HG02571 (cell line): ENCODE measurements at regions not wholly inside any gene's neighbourhood (a gene's known extent, or its start where the extent isn't known, plus 50 kb on each side); places are given as distances from the start of the nearest gene placed in this dataset.

ENCODE experiments used
- ATAC-seq: cut with Tn5 transposase; IDR thresholded peaks from one replicate; pipeline ENCODE4 v1.9.1; 2021; ENCODE audit warnings: mild to moderate bottlenecking, moderate library complexity; ENCODE audit not compliant: unreplicated experiment

GRCh38 chr12:42812871-42813270 lies 223.3 kb upstream of the PRICKLE1 start:
- no peak for ATAC-seq

DNA sequence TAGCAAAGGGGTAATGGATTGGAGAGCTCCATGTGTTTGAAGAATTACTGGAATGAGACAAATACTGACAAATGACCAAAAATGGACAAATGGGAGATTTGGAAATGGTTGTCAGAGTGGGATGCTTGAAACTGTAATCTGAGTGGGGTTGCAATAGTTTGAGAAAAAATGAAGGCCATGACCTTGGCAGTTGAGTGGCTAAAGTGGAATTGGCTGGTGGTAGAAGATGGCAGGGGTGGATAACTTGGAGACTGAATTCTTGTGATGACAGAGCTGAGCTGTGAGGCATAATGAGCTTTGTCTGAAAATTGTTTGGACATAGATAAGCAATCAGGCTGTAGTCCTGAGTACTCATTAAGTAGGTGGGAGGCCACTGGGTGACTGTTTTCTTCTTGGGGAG lies 222.5 kb upstream of the PRICKLE1 start:
- ATAC-seq: no peak

GRCh38 chr12:42810006-42810405 lies 220.5 kb upstream of the PRICKLE1 start:
- ATAC-seq: no peak

DNA sequence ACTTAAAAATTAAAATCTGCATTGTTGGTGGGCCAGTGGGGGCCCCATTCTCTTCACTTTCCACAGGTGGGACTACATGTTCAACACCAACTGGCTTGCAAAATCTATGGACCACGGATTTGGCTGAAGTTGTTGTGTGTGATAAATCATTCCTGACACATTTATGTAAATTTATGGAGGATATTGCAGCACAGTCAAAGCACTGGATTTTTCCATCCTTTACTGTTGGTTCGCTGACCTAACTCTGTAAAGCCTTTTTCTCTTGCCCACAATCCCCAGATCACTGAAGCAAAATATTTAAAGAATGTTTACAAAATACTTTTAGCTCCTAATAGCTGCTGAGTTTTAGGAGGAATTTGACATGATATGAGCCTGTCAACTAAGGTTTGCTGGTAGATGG lies 219.7 kb upstream of the PRICKLE1 start:
- ATAC-seq: no peak

GRCh38 chr12:42807766-42808165 lies 218.2 kb upstream of the PRICKLE1 start:
- ATAC-seq: no peak

- ATAC-seq: no peak
These were observed 217.7 kb upstream of the PRICKLE1 start for GRCh38 chr12:42807251-42807650.

GRCh38 chr12:42804928-42805327 lies 215.4 kb upstream of the PRICKLE1 start:
- no peak for ATAC-seq

GRCh38 chr12:42802785-42803189 lies 213.2 kb upstream of the PRICKLE1 start:
- ATAC-seq: no peak

DNA sequence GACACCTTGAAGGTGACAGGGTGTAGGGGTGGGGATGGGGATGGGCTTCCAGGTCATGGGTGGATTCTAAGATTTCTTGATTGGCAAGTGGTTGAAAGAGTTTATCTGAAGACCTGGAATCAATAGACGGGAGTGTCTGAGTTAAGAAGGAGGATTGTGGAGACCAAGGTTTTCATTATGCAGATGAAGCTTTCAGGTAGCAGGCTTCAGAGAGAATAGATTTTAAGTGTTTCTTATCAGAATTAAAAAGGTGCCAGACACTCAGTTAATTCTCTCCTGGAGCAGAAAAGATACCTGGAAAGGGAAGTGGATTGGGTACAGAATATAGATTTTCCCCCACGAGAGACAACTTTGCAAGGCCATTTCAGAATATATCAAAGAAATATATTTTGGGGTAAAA lies 211.7 kb upstream of the PRICKLE1 start:
- ATAC-seq: no peak

- no peak for ATAC-seq
These were observed 210.4 kb upstream of the PRICKLE1 start for GRCh38 chr12:42799966-42800365.

DNA sequence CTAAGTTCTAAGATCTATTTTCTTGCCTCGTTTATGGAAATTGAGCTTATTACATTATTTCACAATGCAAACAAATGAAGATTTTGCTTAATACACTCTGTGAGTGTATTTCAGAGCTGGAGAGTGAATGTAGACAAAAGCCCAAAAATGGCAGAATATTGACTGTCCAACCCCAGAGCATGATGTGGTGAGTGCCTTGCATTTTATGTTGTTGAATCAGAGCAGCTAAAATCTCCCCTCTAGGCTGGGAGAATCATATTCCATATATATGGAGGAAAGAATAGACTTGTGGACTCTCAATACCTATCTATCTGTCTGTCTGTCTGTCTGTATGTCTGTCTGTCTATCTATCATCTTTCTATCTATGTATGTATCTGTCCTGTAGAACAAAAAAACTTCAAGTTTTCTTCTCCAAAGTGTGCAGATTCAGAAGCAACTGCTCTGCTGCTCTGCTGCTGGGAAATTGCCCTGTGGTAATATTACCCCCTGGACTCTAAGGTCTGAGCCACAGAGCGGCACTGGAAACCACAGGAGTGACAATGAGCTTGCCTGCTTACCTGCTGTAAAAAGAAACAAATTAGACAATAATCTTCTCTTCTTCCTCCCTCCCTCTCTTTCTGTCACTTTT lies 209.4 kb upstream of the PRICKLE1 start:
- ATAC-seq: no peak

DNA sequence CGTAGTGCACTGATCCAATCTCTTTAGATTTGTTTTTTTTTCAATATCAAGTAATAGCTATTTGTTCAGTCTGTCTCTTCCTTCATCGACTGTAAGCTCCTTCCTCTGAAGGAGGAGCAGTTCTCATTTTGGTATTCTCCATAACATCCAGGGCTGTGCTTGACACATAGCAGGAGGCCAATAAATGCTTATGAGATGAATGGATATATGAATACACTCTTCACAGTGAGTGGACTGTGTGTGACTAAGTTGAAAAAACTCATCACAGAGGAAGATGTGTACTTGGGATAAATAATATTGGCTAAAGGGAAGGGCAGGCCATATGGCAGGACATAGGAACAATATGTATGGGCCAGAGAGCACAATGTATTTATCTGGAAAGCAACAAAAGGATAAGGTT lies 205.3 kb upstream of the PRICKLE1 start:
- ATAC-seq: no peak

DNA sequence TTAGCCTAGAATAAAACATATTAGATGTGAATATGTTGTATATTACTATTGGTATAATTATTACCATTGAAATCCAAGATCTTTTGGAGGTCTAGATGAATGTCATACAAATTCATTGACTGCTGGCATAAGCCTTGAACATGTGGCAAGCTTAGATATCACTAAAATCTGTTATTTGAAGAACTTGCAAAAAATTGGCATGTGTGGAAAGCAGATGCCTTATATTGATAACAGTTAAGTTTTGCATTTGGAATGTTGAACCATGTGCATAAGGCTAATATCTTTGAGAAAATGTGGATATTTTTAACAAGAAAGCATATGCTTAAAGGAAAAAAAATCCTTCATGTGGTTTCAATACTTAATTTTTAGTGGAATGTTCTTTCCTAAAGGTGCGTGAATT lies 203.6 kb upstream of the PRICKLE1 start:
- ATAC-seq: no peak

- ATAC-seq: no peak
These were observed 202.7 kb upstream of the PRICKLE1 start for GRCh38 chr12:42792265-42792664.

GRCh38 chr12:42791399-42791798 lies 201.9 kb upstream of the PRICKLE1 start:
- no peak for ATAC-seq

DNA sequence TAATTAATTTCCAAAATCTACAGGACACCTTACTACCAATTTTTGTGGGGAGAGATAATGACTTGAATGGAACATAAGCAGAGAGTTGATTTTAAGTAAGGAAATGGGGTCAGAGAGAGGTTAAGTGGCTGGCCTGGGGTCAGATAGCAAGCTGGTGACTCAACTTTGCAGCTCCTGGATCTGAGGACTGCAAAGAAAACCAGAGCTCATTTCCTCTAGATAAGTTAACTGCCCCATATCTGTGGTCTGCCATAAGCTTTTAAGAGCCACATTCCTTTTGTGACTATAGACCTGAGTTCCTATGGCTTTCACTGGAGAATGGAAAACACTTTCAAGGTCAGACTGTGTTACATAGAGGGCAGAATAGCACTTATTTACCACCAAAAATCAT lies 201.2 kb upstream of the PRICKLE1 start:
- no peak for ATAC-seq

DNA sequence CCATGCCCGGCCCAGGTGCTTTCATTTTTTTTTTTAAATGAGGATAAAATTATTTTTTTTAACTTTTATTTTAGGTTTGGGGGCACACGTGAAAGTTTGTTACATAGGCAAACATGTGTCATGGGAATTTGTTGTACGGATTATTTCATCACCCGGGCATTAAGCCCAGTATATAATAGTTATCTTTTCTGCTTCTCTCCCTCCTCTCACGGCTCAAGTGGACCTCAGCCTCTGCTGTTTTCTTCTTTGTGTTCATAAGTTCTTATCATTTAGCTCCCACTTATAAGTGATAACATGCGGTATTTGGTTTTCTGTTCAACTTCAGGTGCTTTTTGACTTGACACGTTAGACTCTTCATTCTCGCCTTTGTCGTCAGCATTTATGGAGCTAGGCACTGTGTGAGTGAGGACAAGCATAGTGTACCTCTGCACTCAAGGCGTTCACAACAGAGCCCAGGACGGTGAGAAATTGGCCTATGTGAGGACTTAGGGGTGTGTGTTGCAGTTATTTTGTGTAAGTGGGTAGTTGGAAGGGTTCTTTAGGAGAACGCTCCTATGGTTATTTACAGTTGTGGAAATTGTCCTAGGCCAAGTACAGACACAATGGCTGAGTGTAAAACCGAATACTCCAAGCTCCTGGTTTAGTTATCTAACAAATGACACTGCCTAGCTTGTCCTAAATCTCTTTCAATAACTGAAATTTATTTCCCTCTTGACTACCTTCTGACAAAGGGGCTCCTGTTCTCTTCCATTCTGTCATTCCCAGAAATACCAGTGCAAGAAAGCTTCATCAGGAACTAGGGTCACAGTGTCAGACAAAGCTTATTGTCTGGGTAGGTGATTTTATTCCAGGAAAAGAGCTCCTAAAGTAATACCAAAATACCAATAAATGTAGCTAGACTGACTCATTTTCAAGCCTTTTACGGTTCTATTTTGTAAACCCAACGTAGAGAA lies 200.5 kb upstream of the PRICKLE1 start:
- no peak for ATAC-seq

DNA sequence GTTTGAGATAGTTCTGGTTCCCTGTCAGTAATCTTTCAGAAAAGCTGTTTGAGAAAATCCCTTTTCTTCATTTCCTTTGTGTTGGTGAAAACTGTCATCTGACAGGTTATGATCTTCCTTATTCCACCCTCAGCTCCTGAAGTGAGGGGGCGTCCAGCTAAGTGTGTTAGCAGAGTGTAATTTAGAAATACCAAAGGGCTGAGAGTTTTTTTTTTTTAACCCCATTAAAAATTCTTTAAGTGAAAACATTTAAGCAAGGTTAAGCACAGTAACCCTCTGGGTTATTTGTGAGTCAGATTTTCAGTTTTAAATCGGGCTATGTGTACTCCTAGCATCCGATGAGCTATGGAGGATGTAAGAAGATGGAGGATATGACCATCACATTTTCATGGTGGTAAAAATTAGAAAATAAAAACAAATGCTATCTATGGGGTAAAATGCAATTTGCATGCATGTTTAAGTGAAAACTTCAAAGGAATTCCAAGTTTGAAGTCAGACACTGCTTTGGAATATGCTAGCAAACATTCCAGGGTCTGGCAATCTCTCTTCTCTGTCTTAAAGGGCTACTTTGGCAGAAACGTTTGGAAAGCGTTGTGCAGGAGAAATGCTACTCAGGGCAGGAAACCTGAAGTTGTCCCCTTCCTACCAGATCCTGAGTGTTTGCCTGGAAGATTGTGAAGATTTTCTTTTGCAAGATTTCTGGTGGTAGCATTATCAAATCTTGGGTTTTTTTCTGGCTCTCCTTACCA lies 197.0 kb upstream of the PRICKLE1 start:
- no peak for ATAC-seq

GRCh38 chr12:42785944-42786343 lies 196.4 kb upstream of the PRICKLE1 start:
- no peak for ATAC-seq

- ATAC-seq: no peak
These were observed 191.1 kb upstream of the PRICKLE1 start for GRCh38 chr12:42780671-42781070.

GRCh38 chr12:42779186-42779859 lies 189.8 kb upstream of the PRICKLE1 start:
- ATAC-seq: no peak
